Neutrophil (primary cell): ENCODE measurements at regions not wholly inside any gene's neighbourhood (a gene's known extent, or its start where the extent isn't known, plus 50 kb on each side); places are given as distances from the start of the nearest gene placed in this dataset.

Experiments
- H3K27ac ChIP-seq: fragments of 200-600 bp; sonication (generic); 2 replicates; pipeline ENCODE4 v1.5.1; 2016; ENCODE audit warnings: mild to moderate bottlenecking, moderate library complexity
- H3K27me3 ChIP-seq: fragments of 200-600 bp; sonication (generic); 2 replicates; pipeline ENCODE4 v1.6.0; 2016; ENCODE audit warnings: mild to moderate bottlenecking
- H3K36me3 ChIP-seq: fragments of 200-600 bp; sonication (generic); 2 replicates; pipeline ENCODE4 v1.5.1; 2017
- H3K4me1 ChIP-seq, 2 experiments: fragments of 200-600 bp in 1 of 2; sonication (generic) in 1 of 2; 1 replicate in 1 of 2; 2 replicates in 1 of 2; pipeline versions ENCODE4 v1.5.1 to v1.6.1; 2013 to 2016; ENCODE audit warnings: low read depth in 1 of 2, low read length in 1 of 2, mild to moderate bottlenecking in 1 of 2, moderate library complexity in 1 of 2; ENCODE audit not compliant: control insufficient read depth in 1 of 2, insufficient read depth in 1 of 2
- H3K4me3 ChIP-seq, 2 experiments: fragments of 200-600 bp in 1 of 2; sonication (generic) in 1 of 2; 1 replicate in 1 of 2; 2 replicates in 1 of 2; pipeline ENCODE4 v1.5.1; 2013 to 2016; ENCODE audit warnings: low read depth in 1 of 2, low read length in 1 of 2, mild to moderate bottlenecking in 1 of 2, moderate library complexity in 1 of 2
- H3K9me3 ChIP-seq: fragments of 200-600 bp; sonication (generic); 2 replicates; pipeline ENCODE4 v1.5.1; 2016
- CTCF ChIP-seq: fragments of 200-600 bp; sonication (generic); IDR thresholded peaks from 2 replicates; pipeline ENCODE4 v1.5.1; 2016; ENCODE audit warnings: antibody characterized with exemption

GRCh38 chr4:117814277-117815246, 219.7 kb upstream of the NDST3 start:
- no peaks in the 10 kb centered on the region for H3K36me3 ChIP-seq
- no peak overlapping the region for H3K4me3 ChIP-seq
- H3K9me3 ChIP-seq, result no peaks in the 10 kb centered on the region
- no peaks in the 10 kb centered on the region for H3K4me1 ChIP-seq
- H3K27me3 ChIP-seq, result no peaks in the 10 kb centered on the region
- TF ChIP-seq CTCF, result no peak
- H3K27ac ChIP-seq, result no peak overlapping the region

- H3K4me1 ChIP-seq, result no peaks in the 10 kb centered on the region
- H3K36me3 ChIP-seq, result no peaks in the 10 kb centered on the region
- H3K9me3 ChIP-seq, result no peaks in the 10 kb centered on the region
- H3K27me3 ChIP-seq, result no peaks in the 10 kb centered on the region
- no peak for TF ChIP-seq CTCF
- H3K4me3 ChIP-seq, result no peak overlapping the region
- no peak overlapping the region for H3K27ac ChIP-seq
Observed at GRCh38 chr4:117817301-117817700, 217.0 kb upstream of the NDST3 start.

- Histone ChIP-seq H3K4me1 (no peaks in the 10 kb centered on the region), H3K36me3 (no peaks in the 10 kb centered on the region), H3K4me3 (no peak overlapping the region), H3K27me3 (no peaks in the 10 kb centered on the region), H3K9me3 (no peaks in the 10 kb centered on the region), H3K27ac (no peak overlapping the region)
- no peak for TF ChIP-seq CTCF
Observed at GRCh38 chr4:117821834-117822233, 212.5 kb upstream of the NDST3 start.

GRCh38 chr4:117823388-117823787, 210.9 kb upstream of the NDST3 start:
- H3K4me3 ChIP-seq, result no peak overlapping the region
- H3K36me3 ChIP-seq, result no peaks in the 10 kb centered on the region
- H3K27me3 ChIP-seq, result no peaks in the 10 kb centered on the region
- H3K9me3 ChIP-seq, result no peaks in the 10 kb centered on the region
- H3K4me1 ChIP-seq, result no peaks in the 10 kb centered on the region
- no peak overlapping the region for H3K27ac ChIP-seq
- no peak for TF ChIP-seq CTCF

- Histone ChIP-seq H3K27me3 (no peaks in the 10 kb centered on the region), H3K9me3 (no peaks in the 10 kb centered on the region), H3K36me3 (no peaks in the 10 kb centered on the region), H3K4me1 (no peaks in the 10 kb centered on the region), H3K4me3 (no peak overlapping the region), H3K27ac (no peak overlapping the region)
- no peak for TF ChIP-seq CTCF
Observed at GRCh38 chr4:117825600-117825999, 208.7 kb upstream of the NDST3 start.
